ENCODE measurements at regions not wholly inside any gene's neighbourhood (a gene's known extent, or its start where the extent isn't known, plus 50 kb on each side); places are given as distances from the start of the nearest gene placed in this dataset.

DNA sequence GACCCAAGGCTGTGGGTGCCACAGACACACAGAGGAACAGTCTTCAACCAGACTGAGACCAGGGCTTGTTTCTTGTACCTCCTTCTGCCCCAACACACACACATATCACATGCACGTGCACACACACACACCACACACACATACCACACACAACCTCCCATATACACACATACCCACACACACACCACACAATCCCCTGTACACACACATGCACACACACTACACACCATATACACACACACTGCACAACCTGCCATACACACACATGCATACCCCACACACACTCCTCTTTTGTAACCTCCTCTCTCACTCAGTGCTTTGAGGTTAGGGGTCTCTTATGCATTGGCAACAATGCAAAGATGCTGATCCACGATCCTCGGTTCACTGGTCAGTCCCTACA, 217.0 kb downstream of the AJAP1 start:
- no peak overlapping the region for H3K4me2 ChIP-seq (ENCODE audit: low read length)
- no peak overlapping the region for H2AFZ ChIP-seq (ENCODE audit: low read depth, low read length)
- H3K9me2 ChIP-seq (ENCODE audit: insufficient read depth, low read length) = no peaks in the 10 kb centered on the region
- H3K27ac ChIP-seq (ENCODE audit: low read length) = no peak overlapping the region
- no peaks in the 10 kb centered on the region for H3K79me2 ChIP-seq (replicated peaks; ENCODE audit: insufficient read depth, low read length)
- no peaks in the 10 kb centered on the region for H4K20me1 ChIP-seq (ENCODE audit: insufficient read depth)
- no peaks in the 10 kb centered on the region for H3F3A ChIP-seq (ENCODE audit: insufficient read depth, low read length, poor library complexity, severe bottlenecking)
- TF ChIP-seq MXI1 (conservative IDR thresholded peaks at IDR 0.05; ENCODE audit: poor library complexity, severe bottlenecking) (no peak), TAF1 (IDR thresholded peaks at IDR 0.05; ENCODE audit: low read depth) (no peak), EZH2 (IDR thresholded peaks at IDR 0.05; ENCODE audit: borderline replicate concordance, insufficient read depth, low read length, poor library complexity, severe bottlenecking) (no peak)
- no peak overlapping the region for H3K4me3 ChIP-seq (ENCODE audit: low read length)
- no peaks in the 10 kb centered on the region for H3K27me3 ChIP-seq (ENCODE audit: insufficient read depth, low read depth, low read length)
- no peaks in the 10 kb centered on the region for H3K9me3 ChIP-seq (ENCODE audit: low read length)
- H3K9ac ChIP-seq (ENCODE audit: low read length) = no peak overlapping the region
- H3K36me3 ChIP-seq (ENCODE audit: insufficient read depth, low read length) = no peaks in the 10 kb centered on the region

DNA sequence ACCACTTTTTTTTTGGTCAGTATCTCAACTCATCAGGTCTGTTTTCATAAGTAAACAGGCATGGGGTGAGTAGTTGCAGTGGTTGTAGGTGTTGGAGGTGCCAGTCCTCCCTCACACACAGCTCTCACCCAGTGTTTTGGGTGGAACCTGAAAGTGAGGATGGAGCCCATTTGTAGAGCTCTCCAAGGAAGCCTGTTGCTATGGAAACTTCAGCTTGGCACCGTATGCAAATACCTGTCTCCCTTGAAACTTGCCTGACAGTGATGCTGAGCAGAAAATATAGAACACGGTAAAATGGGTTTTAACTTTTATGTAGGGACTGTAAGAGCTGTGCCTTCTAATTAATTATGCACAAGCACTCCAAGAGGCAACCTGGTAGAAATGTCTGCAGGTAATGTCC, 214.1 kb downstream of the AJAP1 start:
- H3K4me2 ChIP-seq (ENCODE audit: low read length) = no peak overlapping the region
- H3K36me3 ChIP-seq (ENCODE audit: insufficient read depth, low read length) = no peaks in the 10 kb centered on the region
- H3K4me3 ChIP-seq (ENCODE audit: low read length) = peak overlapping the region; percentile 32
- H3K27me3 ChIP-seq (ENCODE audit: insufficient read depth, low read depth, low read length) = no peaks in the 10 kb centered on the region
- no peaks in the 10 kb centered on the region for H4K20me1 ChIP-seq (ENCODE audit: insufficient read depth)
- no peaks in the 10 kb centered on the region for H3F3A ChIP-seq (ENCODE audit: insufficient read depth, low read length, poor library complexity, severe bottlenecking)
- no peak overlapping the region for H2AFZ ChIP-seq (ENCODE audit: low read depth, low read length)
- no peaks in the 10 kb centered on the region for H3K79me2 ChIP-seq (replicated peaks; ENCODE audit: insufficient read depth, low read length)
- H3K9ac ChIP-seq (ENCODE audit: low read length) = no peak overlapping the region
- TF ChIP-seq POLR2AphosphoS5 (IDR thresholded peaks at IDR 0.05) (peak; percentile 33), EP300 (conservative IDR thresholded peaks at IDR 0.05; ENCODE audit: poor library complexity, severe bottlenecking) (peak; percentile 71), SMC3 (conservative IDR thresholded peaks at IDR 0.05; ENCODE audit: poor library complexity) (peak; percentile 32), RAD21 (conservative IDR thresholded peaks at IDR 0.05) (no peak), TAF1 (IDR thresholded peaks at IDR 0.05; ENCODE audit: low read depth) (no peak)
- peak overlapping the region; percentile 3 for H3K27ac ChIP-seq (ENCODE audit: low read length)
- H3K9me2 ChIP-seq (ENCODE audit: insufficient read depth, low read length) = no peaks in the 10 kb centered on the region
- H3K9me3 ChIP-seq (ENCODE audit: low read length) = no peaks in the 10 kb centered on the region

GRCh38 chr1:4856396-4856795, 202.0 kb downstream of the AJAP1 start:
- Histone ChIP-seq H3K9ac (ENCODE audit: low read length) (no peak overlapping the region), H2AFZ (ENCODE audit: low read depth, low read length) (no peak overlapping the region), H4K20me1 (ENCODE audit: insufficient read depth) (no peaks in the 10 kb centered on the region), H3K79me2 (replicated peaks; ENCODE audit: insufficient read depth, low read length) (no peaks in the 10 kb centered on the region), H3K9me3 (ENCODE audit: low read length) (no peaks in the 10 kb centered on the region), H3K36me3 (ENCODE audit: insufficient read depth, low read length) (no peaks in the 10 kb centered on the region), H3F3A (ENCODE audit: insufficient read depth, low read length, poor library complexity, severe bottlenecking) (no peaks in the 10 kb centered on the region), H3K27ac (ENCODE audit: low read length) (no peak overlapping the region), H3K27me3 (ENCODE audit: insufficient read depth, low read depth, low read length) (no peaks in the 10 kb centered on the region), H3K4me3 (ENCODE audit: low read length) (no peak overlapping the region), H3K9me2 (ENCODE audit: insufficient read depth, low read length) (no peaks in the 10 kb centered on the region), H3K4me2 (ENCODE audit: low read length) (no peak overlapping the region)
- TF ChIP-seq POLR2AphosphoS5 (IDR thresholded peaks at IDR 0.05) = no peak
- TF ChIP-seq TAF1 (IDR thresholded peaks at IDR 0.05; ENCODE audit: low read depth) = no peak
- TF ChIP-seq, protein P1, sequence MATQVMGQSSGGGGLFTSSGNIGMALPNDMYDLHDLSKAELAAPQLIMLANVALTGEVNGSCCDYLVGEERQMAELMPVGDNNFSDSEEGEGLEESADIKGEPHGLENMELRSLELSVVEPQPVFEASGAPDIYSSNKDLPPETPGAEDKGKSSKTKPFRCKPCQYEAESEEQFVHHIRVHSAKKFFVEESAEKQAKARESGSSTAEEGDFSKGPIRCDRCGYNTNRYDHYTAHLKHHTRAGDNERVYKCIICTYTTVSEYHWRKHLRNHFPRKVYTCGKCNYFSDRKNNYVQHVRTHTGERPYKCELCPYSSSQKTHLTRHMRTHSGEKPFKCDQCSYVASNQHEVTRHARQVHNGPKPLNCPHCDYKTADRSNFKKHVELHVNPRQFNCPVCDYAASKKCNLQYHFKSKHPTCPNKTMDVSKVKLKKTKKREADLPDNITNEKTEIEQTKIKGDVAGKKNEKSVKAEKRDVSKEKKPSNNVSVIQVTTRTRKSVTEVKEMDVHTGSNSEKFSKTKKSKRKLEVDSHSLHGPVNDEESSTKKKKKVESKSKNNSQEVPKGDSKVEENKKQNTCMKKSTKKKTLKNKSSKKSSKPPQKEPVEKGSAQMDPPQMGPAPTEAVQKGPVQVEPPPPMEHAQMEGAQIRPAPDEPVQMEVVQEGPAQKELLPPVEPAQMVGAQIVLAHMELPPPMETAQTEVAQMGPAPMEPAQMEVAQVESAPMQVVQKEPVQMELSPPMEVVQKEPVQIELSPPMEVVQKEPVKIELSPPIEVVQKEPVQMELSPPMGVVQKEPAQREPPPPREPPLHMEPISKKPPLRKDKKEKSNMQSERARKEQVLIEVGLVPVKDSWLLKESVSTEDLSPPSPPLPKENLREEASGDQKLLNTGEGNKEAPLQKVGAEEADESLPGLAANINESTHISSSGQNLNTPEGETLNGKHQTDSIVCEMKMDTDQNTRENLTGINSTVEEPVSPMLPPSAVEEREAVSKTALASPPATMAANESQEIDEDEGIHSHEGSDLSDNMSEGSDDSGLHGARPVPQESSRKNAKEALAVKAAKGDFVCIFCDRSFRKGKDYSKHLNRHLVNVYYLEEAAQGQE (IDR thresholded peaks at IDR 0.05; ENCODE audit: borderline replicate concordance) = no peak
- TF ChIP-seq EP300 (conservative IDR thresholded peaks at IDR 0.05; ENCODE audit: poor library complexity, severe bottlenecking) = no peak
- TF ChIP-seq EZH2 (IDR thresholded peaks at IDR 0.05; ENCODE audit: borderline replicate concordance, insufficient read depth, low read length, poor library complexity, severe bottlenecking) = no peak
- no peak for TF ChIP-seq RAD21 (conservative IDR thresholded peaks at IDR 0.05)
- TF ChIP-seq MXI1 (conservative IDR thresholded peaks at IDR 0.05; ENCODE audit: poor library complexity, severe bottlenecking) = no peak
- no peak for TF ChIP-seq SMC3 (conservative IDR thresholded peaks at IDR 0.05; ENCODE audit: poor library complexity)
- no peak for TF ChIP-seq CTCF (IDR thresholded peaks at IDR 0.05; ENCODE audit: poor library complexity, severe bottlenecking)
